PC-3 (cell line): ENCODE measurements at regions not wholly inside any gene's neighbourhood (a gene's known extent, or its start where the extent isn't known, plus 50 kb on each side); places are given as distances from the start of the nearest gene placed in this dataset.

ENCODE experiments used
- ATAC-seq: fragments of 200-7000 bp; cut with Tn5 transposase; 2 replicates; pipeline ENCODE4 v1.9.1; 2020; ENCODE audit warnings: mild to moderate bottlenecking, moderate library complexity
- BruUV-seq: library from RNA; stranded (reverse); fragments of 400-500 nt; replicated peaks from 2 replicates; lab custom pipeline; 2021; lab: Mats Ljungman, UMichigan
- CTCF ChIA-PET: fragments of 300-600 bp; sonication (Branson Sonifier 250); formaldehyde crosslinking; loops from one replicate; lab custom pipeline; 2022; ENCODE audit warnings: antibody characterized with exemption; lab: Charles Lee
- POLR2A ChIA-PET: fragments of 300-600 bp; sonication (Branson Sonifier 250); formaldehyde crosslinking; loops from one replicate; lab custom pipeline; 2022; ENCODE audit warnings: antibody characterized with exemption; ENCODE audit not compliant: unreplicated experiment; lab: Charles Lee
- DNase-seq: peaks from one replicate; pipeline ENCODE4 v3.0.0-alpha.2; 2015
- H2AFZ ChIP-seq: fragments of 300-600 bp; sonication (generic); 2 replicates; pipeline ENCODE4 v1.6.0; 2016; ENCODE audit warnings: antibody characterized with exemption, low read length
- H3F3A ChIP-seq: fragments of 300-600 bp; sonication (generic); one replicate; pipeline ENCODE4 v1.6.0; 2017; ENCODE audit warnings: antibody characterized with exemption, low read length, control low read depth, mild to moderate bottlenecking; ENCODE audit not compliant: unreplicated experiment
- H3K27ac ChIP-seq: fragments of 300-600 bp; sonication (generic); 2 replicates; pipeline ENCODE4 v1.5.1; 2016; ENCODE audit warnings: mild to moderate bottlenecking, low read length
- H3K27me3 ChIP-seq: fragments of 300-600 bp; sonication (generic); 2 replicates; pipeline ENCODE4 v1.6.1; 2016; ENCODE audit warnings: low read length, mixed read lengths
- H3K36me3 ChIP-seq: fragments of 300-600 bp; sonication (generic); 2 replicates; pipeline ENCODE4 v1.6.1; 2016; ENCODE audit warnings: low read depth, mixed run types, low read length, mixed read lengths
- H3K4me1 ChIP-seq: fragments of 300-600 bp; sonication (generic); 2 replicates; pipeline ENCODE4 v1.5.1; 2016; ENCODE audit warnings: low read length; ENCODE audit not compliant: insufficient read depth
- H3K4me2 ChIP-seq: fragments of 300-600 bp; sonication (generic); 2 replicates; pipeline ENCODE4 v1.6.0; 2016; ENCODE audit warnings: low read length
- H3K4me3 ChIP-seq: fragments of 300-600 bp; sonication (generic); 2 replicates; pipeline ENCODE4 v1.5.1; 2016; ENCODE audit warnings: mild to moderate bottlenecking, low read length, mixed read lengths
- H3K79me2 ChIP-seq: fragments of 300-600 bp; sonication (generic); 2 replicates; pipeline ENCODE4 v1.6.1; 2017; ENCODE audit warnings: low read length, mixed read lengths
- H3K9ac ChIP-seq: fragments of 300-600 bp; sonication (generic); 2 replicates; pipeline ENCODE4 v1.6.0; 2016; ENCODE audit warnings: mild to moderate bottlenecking, low read length
- H3K9me2 ChIP-seq: fragments of 300-600 bp; sonication (generic); replicated peaks from 2 replicates; pipeline ENCODE4 v1.6.1; 2016; ENCODE audit warnings: mixed run types, low read length, mixed read lengths
- H3K9me3 ChIP-seq: fragments of 300-600 bp; sonication (generic); 2 replicates; pipeline ENCODE4 v1.6.1; 2016; ENCODE audit warnings: low read length, mixed read lengths
- H4K20me1 ChIP-seq: fragments of 300-600 bp; sonication (generic); 2 replicates; pipeline ENCODE4 v1.6.1; 2016; ENCODE audit warnings: low read length, mixed read lengths
- CTCF ChIP-seq: fragments of 300-600 bp; sonication (generic); conservative IDR thresholded peaks from 2 replicates; pipeline ENCODE4 v1.5.1; 2017; ENCODE audit warnings: antibody characterized with exemption, low read depth, mild to moderate bottlenecking, low read length
- EZH2 ChIP-seq: fragments of 300-600 bp; sonication (generic); IDR thresholded peaks from one replicate; pipeline ENCODE4 v1.6.1; 2017; ENCODE audit warnings: antibody characterized with exemption, mild to moderate bottlenecking, low read length; ENCODE audit not compliant: unreplicated experiment
- EZH2phosphoT487 ChIP-seq: fragments of 300-600 bp; sonication (generic); IDR thresholded peaks from 2 replicates; pipeline ENCODE4 v1.6.1; 2018; ENCODE audit warnings: mild to moderate bottlenecking, antibody characterized with exemption, low read length, borderline replicate concordance
- intact Hi-C: fragments of 100-400 bp; cut with micrococcal nuclease; formaldehyde crosslinking; loops from 2 replicates; pipeline ENCODE4 v1.9.0; 2023

DNA sequence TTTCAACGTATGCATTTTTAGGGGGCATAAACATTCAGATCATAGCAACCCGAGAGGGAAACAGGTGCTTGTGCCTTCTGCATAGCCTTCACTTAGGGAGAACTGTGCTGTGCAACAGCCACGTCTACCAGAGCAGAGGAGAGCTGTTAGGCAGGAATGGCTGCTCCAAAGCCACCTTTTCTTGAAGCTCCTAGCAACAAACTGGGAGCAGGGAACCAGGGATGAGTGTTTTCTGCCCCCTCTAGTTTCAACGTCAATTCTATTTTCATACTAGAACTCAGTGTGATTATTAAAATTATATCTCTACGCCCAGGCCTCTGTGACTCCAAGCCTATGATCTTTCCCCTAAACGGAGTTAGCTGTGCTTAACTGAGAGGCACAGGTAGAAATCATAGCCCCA is 290.0 kb downstream of the HAPSTR1 start:
- H3K4me3 ChIP-seq, result no peak overlapping the region
- H3K9ac ChIP-seq, result no peak overlapping the region
- no peaks in the 10 kb centered on the region for H3K79me2 ChIP-seq
- H3K4me1 ChIP-seq, result no peaks in the 10 kb centered on the region
- no peaks in the 10 kb centered on the region for H3K36me3 ChIP-seq
- ATAC-seq (no peak), DNase-seq (no peak)
- BruUV-seq, result no TSS peak
- H3K27ac ChIP-seq, result no peak overlapping the region
- H3K27me3 ChIP-seq, result no peaks in the 10 kb centered on the region
- H3F3A ChIP-seq, result no peaks in the 10 kb centered on the region
- no peaks in the 10 kb centered on the region for H3K9me3 ChIP-seq
- H3K4me2 ChIP-seq, result no peak overlapping the region
- no peaks in the 10 kb centered on the region for H3K9me2 ChIP-seq
- POLR2A ChIA-PET, result no interaction called here
- TF ChIP-seq EZH2, result no peak
- CTCF ChIA-PET, result no interaction called here
- intact Hi-C loops, result no loop called here
- H4K20me1 ChIP-seq, result no peaks in the 10 kb centered on the region
- H2AFZ ChIP-seq, result no peak overlapping the region

GRCh38 chr16:9381905-9382304 is 290.5 kb downstream of the HAPSTR1 start:
- H3K9me3 ChIP-seq, result no peaks in the 10 kb centered on the region
- H3K4me3 ChIP-seq, result no peak overlapping the region
- H3K36me3 ChIP-seq, result no peaks in the 10 kb centered on the region
- H2AFZ ChIP-seq, result no peak overlapping the region
- TF ChIP-seq CTCF, result no peak
- H3K4me1 ChIP-seq, result no peaks in the 10 kb centered on the region
- DNase-seq (no peak), ATAC-seq (no peak)
- intact Hi-C loops, result no loop called here
- H3K9ac ChIP-seq, result no peak overlapping the region
- no peaks in the 10 kb centered on the region for H3K27me3 ChIP-seq
- no TSS peak for BruUV-seq
- H3K79me2 ChIP-seq, result no peaks in the 10 kb centered on the region
- no peak overlapping the region for H3K27ac ChIP-seq
- CTCF ChIA-PET, result no interaction called here
- no peak overlapping the region for H3K4me2 ChIP-seq
- H4K20me1 ChIP-seq, result no peaks in the 10 kb centered on the region
- H3K9me2 ChIP-seq, result no peaks in the 10 kb centered on the region
- no peaks in the 10 kb centered on the region for H3F3A ChIP-seq
- POLR2A ChIA-PET, result no interaction called here

DNA sequence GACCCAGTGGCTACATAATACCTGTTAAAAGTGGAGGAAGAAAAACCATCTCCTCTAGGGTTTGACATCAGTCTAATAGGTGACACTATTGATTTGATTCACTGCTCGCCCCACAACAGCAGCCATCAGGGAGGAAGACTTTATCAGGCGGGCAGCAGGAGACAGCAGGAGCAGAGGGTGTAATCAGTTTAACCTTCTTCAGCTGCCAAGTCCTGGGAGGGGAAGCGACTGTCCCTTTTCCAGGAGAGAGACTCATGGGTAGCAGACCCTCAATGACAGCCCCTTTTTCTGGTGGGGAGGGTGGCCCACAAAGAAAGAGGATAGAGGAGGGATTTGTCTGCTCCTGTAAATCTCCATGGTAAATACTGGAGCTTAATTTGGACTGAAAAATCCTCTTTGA is 291.8 kb downstream of the HAPSTR1 start:
- no peak overlapping the region for H2AFZ ChIP-seq
- H3K79me2 ChIP-seq, result no peaks in the 10 kb centered on the region
- no peaks in the 10 kb centered on the region for H3K4me1 ChIP-seq
- H3K36me3 ChIP-seq, result no peaks in the 10 kb centered on the region
- TF ChIP-seq EZH2phosphoT487 (no peak), CTCF (no peak), EZH2 (no peak)
- no peaks in the 10 kb centered on the region for H3K27me3 ChIP-seq
- intact Hi-C loops, result no loop called here
- no peaks in the 10 kb centered on the region for H3K9me2 ChIP-seq
- ATAC-seq, result no peak
- ChIA-PET CTCF (no interaction called here), POLR2A (no interaction called here)
- no peak overlapping the region for H3K9ac ChIP-seq
- BruUV-seq, result no TSS peak
- no peaks in the 10 kb centered on the region for H3F3A ChIP-seq
- H3K4me3 ChIP-seq, result no peak overlapping the region
- no peaks in the 10 kb centered on the region for H3K9me3 ChIP-seq
- DNase-seq, result no peak
- no peak overlapping the region for H3K27ac ChIP-seq
- H4K20me1 ChIP-seq, result no peaks in the 10 kb centered on the region
- H3K4me2 ChIP-seq, result no peak overlapping the region
